ENCODE measurements at regions not wholly inside any gene's neighbourhood (a gene's known extent, or its start where the extent isn't known, plus 50 kb on each side); places are given as distances from the start of the nearest gene placed in this dataset.
A peak's percentile ranks its signal among the peaks of the same experiment; 100 is the strongest.

DNA sequence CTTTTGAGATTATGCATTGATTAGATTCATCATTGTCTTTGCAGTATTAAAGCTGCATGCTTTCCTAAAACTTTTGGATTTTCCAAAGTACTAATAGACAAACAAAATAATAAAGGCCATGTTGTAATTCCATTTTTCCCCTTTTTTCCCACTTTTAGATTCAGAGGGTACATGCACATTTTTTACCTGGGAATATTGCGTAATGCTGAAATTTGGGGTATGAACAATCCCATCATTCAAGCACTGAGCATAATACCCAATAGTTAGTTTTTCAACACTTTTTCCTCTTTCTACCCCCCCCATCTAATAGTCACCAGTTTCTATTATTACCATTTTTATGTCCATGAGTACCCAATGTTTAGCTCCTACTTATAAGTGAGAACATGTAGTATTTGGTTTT is 1863.6 kb downstream of the STIM2 start:
- H3K4me3 ChIP-seq (replicated peaks in 1 of 2; ENCODE audit: low read depth in 2 of 2, low read length in 2 of 2) = no peak overlapping the region
- TF ChIP-seq, protein P1, sequence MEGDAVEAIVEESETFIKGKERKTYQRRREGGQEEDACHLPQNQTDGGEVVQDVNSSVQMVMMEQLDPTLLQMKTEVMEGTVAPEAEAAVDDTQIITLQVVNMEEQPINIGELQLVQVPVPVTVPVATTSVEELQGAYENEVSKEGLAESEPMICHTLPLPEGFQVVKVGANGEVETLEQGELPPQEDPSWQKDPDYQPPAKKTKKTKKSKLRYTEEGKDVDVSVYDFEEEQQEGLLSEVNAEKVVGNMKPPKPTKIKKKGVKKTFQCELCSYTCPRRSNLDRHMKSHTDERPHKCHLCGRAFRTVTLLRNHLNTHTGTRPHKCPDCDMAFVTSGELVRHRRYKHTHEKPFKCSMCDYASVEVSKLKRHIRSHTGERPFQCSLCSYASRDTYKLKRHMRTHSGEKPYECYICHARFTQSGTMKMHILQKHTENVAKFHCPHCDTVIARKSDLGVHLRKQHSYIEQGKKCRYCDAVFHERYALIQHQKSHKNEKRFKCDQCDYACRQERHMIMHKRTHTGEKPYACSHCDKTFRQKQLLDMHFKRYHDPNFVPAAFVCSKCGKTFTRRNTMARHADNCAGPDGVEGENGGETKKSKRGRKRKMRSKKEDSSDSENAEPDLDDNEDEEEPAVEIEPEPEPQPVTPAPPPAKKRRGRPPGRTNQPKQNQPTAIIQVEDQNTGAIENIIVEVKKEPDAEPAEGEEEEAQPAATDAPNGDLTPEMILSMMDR (IDR thresholded peaks at IDR 0.05; ENCODE audit: low read depth, low read length) = no peak
- DNase-seq (ENCODE audit: low read depth in 2 of 2) = no peak

DNA sequence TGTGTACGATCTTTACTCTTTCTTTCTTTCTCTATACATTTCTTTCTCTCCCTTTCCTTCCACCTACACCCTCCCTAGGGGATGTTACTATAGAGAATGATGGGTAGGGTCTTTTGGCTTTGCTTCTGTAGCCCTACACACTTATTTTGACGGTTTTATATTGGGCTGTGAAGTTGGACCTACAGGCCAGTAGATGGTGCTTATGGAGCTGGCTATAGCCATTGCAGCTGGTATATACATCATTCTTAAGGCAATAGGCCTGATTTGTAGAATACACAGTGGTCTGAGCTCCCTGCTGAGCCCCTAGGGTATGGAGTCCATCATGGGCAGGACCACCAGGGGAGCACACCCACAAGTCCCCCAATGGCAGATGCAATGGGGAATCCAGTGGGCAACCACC is 1869.7 kb downstream of the STIM2 start:
- DNase-seq (ENCODE audit: low read depth in 2 of 2) = no peak
- H3K4me3 ChIP-seq (replicated peaks in 1 of 2; ENCODE audit: low read depth in 2 of 2, low read length in 2 of 2) = no peak overlapping the region
- TF ChIP-seq, protein P1 (IDR thresholded peaks at IDR 0.05; ENCODE audit: low read depth, low read length) = no peak

DNA sequence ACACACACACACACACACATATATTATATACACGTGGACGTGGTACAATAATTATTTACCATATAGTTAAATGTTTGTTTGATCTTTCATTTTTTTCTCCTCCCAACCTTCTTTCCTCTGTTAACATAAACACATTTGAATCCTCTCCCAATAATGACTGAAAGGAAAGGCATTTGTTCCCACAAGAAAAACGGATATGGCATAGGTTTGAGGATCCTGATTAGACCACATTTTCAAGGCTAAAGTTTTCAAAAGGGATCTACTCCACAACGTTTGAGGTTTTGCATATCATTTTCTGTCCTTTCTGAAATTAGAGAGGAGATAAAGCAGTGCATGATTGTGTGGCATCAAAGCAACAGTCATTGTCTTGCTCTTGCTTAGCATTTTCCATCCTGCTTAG is 1883.4 kb downstream of the STIM2 start:
- H3K4me3 ChIP-seq (replicated peaks in 1 of 2; ENCODE audit: low read depth in 2 of 2, low read length in 2 of 2) = no peak overlapping the region
- peak in 1 of 2 donors; percentile 21 for DNase-seq (ENCODE audit: low read depth in 2 of 2)
- TF ChIP-seq, protein P1 (IDR thresholded peaks at IDR 0.05; ENCODE audit: low read depth, low read length) = no peak

DNA sequence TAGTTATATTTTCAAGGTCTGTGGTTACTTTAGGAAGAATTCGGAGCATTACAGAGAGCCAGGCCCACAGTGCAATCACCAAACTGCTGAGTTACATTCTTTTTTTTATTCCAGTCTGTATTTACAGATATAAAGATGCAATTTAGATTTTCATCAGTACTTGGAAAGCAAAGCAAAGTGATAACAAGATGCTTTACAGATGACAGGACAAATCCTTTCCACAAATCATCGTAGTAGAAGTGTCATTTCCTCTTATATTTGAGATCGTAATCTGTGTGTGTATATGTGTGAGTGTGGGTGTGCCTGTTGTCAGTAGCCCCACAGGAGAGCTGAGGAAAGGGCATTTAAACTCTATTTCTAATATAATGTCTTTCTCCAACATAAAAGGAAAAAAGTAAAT is 1893.7 kb downstream of the STIM2 start:
- TF ChIP-seq, protein P1 (IDR thresholded peaks at IDR 0.05; ENCODE audit: low read depth, low read length) = no peak
- H3K4me3 ChIP-seq (replicated peaks in 1 of 2; ENCODE audit: low read depth in 2 of 2, low read length in 2 of 2) = no peak overlapping the region
- DNase-seq (ENCODE audit: low read depth in 2 of 2) = no peak

DNA sequence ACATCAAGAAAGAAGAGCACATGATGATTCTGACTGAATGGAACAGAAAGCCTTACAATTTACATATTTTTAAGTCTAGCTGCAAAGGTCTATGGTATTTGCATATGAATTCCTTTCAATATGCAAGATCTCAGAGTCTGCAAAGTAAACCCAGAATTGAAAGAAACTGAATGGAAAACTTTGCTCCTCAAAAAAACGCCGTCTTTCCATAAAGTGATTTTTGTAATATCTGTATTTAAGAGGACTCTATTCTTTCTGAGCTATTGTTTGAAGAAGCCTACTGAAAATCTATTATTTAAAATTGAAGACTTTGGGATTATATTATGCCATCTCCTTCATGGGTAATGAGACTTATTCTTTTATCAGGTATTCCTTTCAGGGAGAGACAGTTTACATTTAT is 1894.4 kb downstream of the STIM2 start:
- no peak for DNase-seq (ENCODE audit: low read depth in 2 of 2)
- TF ChIP-seq, protein P1 (IDR thresholded peaks at IDR 0.05; ENCODE audit: low read depth, low read length) = no peak

DNA sequence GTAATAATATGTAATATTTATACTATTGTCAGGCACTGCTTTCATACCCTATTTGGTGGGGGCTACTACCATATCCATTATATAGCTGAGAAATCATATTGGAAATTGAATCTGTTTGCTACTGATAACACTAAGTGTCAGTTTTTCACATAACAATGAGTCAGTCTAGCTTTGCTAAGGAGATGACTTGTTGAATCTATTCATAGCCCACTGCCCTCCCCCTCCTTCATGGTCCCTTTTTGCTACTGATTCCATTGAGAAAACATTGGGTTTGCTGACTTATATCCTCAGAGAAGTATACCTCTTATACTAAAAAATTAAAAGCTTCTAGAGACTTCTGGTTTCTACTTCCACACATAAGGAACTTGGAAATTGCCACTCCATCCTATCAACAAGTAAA is 1898.4 kb downstream of the STIM2 start:
- DNase-seq (ENCODE audit: low read depth in 2 of 2) = no peak
- no peak overlapping the region for H3K4me3 ChIP-seq (replicated peaks in 1 of 2; ENCODE audit: low read depth in 2 of 2, low read length in 2 of 2)
- TF ChIP-seq, protein P1 (IDR thresholded peaks at IDR 0.05; ENCODE audit: low read depth, low read length) = no peak

More for the DNA sequence above, 1894.4 kb downstream of the STIM2 start:
- no peak overlapping the region for H3K4me3 ChIP-seq (replicated peaks in 1 of 2; ENCODE audit: low read depth in 2 of 2, low read length in 2 of 2)

DNA sequence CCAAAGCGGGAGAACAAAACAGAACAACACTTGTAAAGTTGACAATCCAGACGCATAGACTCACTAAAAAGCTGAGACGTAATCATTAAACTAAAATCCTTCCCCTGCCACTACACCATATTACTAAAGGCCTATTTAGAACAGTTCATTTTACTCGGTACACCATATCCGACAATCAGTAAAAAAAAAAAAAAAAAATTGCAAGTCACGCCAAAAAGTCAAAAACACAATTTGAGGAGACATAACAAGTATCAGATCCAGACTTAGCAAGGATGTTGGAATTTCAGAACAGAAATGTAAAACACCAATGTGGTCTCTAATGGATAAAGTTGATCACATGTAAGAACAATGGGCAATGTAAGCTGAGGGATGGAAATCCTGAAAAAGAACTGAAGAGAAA is 1899.4 kb downstream of the STIM2 start:
- no peak for DNase-seq (ENCODE audit: low read depth in 2 of 2)
- TF ChIP-seq, protein P1 (IDR thresholded peaks at IDR 0.05; ENCODE audit: low read depth, low read length) = no peak
- no peak overlapping the region for H3K4me3 ChIP-seq (replicated peaks in 1 of 2; ENCODE audit: low read depth in 2 of 2, low read length in 2 of 2)

All from cardiac fibroblast (primary cell).